Cardiac muscle cell (in vitro differentiated cells and primary cell): ENCODE measurements at regions not wholly inside any gene's neighbourhood (a gene's known extent, or its start where the extent isn't known, plus 50 kb on each side); places are given as distances from the start of the nearest gene placed in this dataset.
A peak's percentile ranks its signal among the peaks of the same experiment; 100 is the strongest.

Experiments
- DNase-seq, 2 donors: peaks; one replicate each; pipeline versions ENCODE4 v3.0.0 to v3.0.0-alpha.2; 2010 to 2017; ENCODE audit warnings: low read depth in 1 of 2, low spot score in 1 of 2
- H3K27ac ChIP-seq: fragments of 200-600 bp; sonication (generic); 2 replicates; pipeline ENCODE4 v1.5.1; 2016
- H3K27me3 ChIP-seq: fragments of 200-600 bp; sonication (generic); 2 replicates; pipeline ENCODE4 v1.6.0; 2016; ENCODE audit warnings: control low read depth
- H3K36me3 ChIP-seq: fragments of 200-600 bp; sonication (generic); 2 replicates; pipeline ENCODE4 v1.5.1; 2016; ENCODE audit warnings: control low read depth
- H3K4me1 ChIP-seq: fragments of 200-600 bp; sonication (generic); 2 replicates; pipeline ENCODE4 v1.8.1; 2017; ENCODE audit warnings: low read depth, mild to moderate bottlenecking, mixed run types
- H3K4me3 ChIP-seq: fragments of 200-600 bp; sonication (generic); 2 replicates; pipeline ENCODE4 v1.5.1; 2016; ENCODE audit warnings: mild to moderate bottlenecking
- H3K9me3 ChIP-seq: fragments of 200-600 bp; sonication (generic); 2 replicates; pipeline ENCODE4 v1.5.1; 2017; ENCODE audit warnings: low read depth, mild to moderate bottlenecking, control low read depth
- TF ChIP-seq, protein P1 (sequence below): IDR thresholded peaks from 2 replicates; pipeline ENCODE4 v1.5.1; 2012; ENCODE audit warnings: low read depth, mild to moderate bottlenecking, low read length

DNA sequence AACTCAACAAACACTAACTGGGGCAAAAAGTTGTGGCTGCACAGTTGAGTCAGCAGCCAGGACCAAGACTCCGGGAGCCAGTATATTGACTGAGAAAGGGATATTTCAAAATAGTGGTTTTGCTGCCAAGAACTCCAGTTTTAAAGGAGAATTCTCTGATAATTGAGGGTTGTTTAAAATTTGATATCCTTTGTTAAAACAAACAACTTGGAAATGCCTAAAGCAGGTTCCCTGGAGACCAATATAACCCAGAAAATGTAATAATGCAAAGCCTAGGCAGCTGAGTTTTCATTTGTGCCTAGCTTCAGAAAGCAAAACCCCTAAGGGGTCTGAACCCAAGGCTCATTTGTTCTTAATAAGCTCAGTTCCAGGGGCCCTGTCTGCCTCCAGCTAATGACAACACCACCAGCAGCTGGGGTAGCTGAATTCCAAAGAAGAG, 311.7 kb upstream of the CCDC196 start:
- Histone ChIP-seq H3K9me3 (no peaks in the 10 kb centered on the region), H3K4me3 (no peak overlapping the region), H3K27me3 (no peaks in the 10 kb centered on the region), H3K36me3 (no peaks in the 10 kb centered on the region), H3K4me1 (no peaks in the 10 kb centered on the region), H3K27ac (no peak overlapping the region)
- DNase-seq, result peak in 1 of 2 donors; percentile 55
- TF ChIP-seq, protein P1, sequence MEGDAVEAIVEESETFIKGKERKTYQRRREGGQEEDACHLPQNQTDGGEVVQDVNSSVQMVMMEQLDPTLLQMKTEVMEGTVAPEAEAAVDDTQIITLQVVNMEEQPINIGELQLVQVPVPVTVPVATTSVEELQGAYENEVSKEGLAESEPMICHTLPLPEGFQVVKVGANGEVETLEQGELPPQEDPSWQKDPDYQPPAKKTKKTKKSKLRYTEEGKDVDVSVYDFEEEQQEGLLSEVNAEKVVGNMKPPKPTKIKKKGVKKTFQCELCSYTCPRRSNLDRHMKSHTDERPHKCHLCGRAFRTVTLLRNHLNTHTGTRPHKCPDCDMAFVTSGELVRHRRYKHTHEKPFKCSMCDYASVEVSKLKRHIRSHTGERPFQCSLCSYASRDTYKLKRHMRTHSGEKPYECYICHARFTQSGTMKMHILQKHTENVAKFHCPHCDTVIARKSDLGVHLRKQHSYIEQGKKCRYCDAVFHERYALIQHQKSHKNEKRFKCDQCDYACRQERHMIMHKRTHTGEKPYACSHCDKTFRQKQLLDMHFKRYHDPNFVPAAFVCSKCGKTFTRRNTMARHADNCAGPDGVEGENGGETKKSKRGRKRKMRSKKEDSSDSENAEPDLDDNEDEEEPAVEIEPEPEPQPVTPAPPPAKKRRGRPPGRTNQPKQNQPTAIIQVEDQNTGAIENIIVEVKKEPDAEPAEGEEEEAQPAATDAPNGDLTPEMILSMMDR, result no peak

DNA sequence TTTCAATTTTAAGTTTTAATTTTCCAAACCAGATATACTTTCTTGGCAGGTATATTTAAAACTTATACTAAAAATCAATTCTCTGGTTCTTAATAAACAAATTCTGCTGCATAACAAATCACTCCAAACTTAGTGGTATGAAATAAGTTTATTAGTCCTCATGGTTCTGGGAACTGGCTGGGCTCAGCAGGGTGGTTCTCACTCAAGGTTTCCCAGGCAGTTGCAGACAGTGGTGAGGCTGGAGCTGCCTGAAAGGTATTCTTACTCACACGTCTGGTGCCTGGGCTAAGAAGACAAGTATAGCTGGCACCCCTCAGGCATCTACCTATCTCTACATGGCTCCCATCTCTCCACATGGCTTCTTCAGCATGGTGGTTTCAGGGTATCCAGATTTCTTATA, 308.2 kb upstream of the CCDC196 start:
- no peaks in the 10 kb centered on the region for H3K4me1 ChIP-seq
- TF ChIP-seq, protein P1, result no peak

DNA sequence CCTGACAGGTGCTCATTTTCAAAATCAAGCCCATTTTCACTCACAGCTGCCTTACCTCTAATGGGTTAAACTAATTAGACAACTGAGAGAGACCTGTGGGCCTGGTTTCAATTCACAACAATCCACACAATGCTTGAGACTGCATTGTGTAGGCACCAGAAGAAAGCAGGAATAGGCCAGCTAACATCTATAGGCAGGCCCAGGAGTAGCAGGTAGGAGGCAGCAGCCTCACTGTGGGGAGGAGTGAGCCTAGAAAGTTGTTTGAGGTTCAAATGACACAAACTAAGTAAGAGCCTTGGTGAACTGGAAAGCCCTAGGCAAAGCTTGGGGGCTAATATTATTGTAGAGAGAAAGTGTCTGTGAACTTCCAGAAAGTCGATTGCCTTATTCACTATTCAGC, 289.5 kb upstream of the CCDC196 start:
- Histone ChIP-seq H3K27me3 (no peaks in the 10 kb centered on the region), H3K36me3 (no peaks in the 10 kb centered on the region), H3K27ac (no peak overlapping the region), H3K9me3 (no peaks in the 10 kb centered on the region), H3K4me1 (no peaks in the 10 kb centered on the region), H3K4me3 (no peak overlapping the region)
- DNase-seq, result no peak
- TF ChIP-seq, protein P1, result no peak

More for the DNA sequence above, 308.2 kb upstream of the CCDC196 start:
- no peak for DNase-seq
- H3K36me3 ChIP-seq, result no peaks in the 10 kb centered on the region
- H3K27ac ChIP-seq, result no peak overlapping the region
- H3K9me3 ChIP-seq, result no peaks in the 10 kb centered on the region
- no peaks in the 10 kb centered on the region for H3K27me3 ChIP-seq
- H3K4me3 ChIP-seq, result no peak overlapping the region

DNA sequence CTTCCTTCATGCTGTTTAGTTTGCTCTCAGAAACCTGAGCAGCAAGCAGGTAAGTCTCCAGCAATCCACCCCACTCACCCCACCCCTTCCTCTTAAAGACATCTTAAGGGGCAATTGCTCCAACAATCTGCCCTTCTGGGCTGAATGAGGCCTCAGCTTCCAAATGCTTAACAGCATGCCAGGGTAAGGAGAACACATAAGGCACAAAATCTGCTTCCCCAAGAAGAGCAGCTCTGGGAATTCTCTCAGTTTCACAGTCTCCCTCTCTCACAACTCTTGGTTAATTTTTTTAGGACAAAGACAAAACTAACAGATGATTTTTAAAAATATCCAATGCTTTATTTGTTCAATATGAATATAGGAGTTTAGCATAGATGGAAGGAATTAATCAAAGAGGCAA, 288.9 kb upstream of the CCDC196 start:
- no peak for DNase-seq
- Histone ChIP-seq H3K36me3 (no peaks in the 10 kb centered on the region), H3K4me1 (no peaks in the 10 kb centered on the region), H3K4me3 (no peak overlapping the region), H3K27me3 (no peaks in the 10 kb centered on the region), H3K9me3 (no peaks in the 10 kb centered on the region), H3K27ac (no peak overlapping the region)
- TF ChIP-seq, protein P1, result no peak

DNA sequence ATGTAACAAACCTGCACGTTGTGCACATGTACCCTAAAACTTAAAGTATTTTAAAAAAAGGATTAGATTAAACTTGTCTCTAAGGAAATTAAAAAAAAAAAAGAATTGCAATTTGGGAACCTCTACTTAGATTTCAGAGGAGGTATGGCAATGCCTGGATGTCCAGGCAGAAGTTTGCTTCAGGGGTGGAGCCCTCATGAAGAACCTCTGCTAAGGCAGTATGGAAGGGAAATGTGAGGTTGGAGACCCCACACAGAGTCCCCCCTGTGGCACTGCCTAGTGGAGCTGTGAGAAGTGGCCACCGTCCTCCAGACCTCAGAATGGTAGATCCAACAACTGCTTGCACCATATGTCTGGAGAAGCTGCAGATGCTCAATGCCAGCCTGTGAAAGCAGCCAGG, 279.6 kb upstream of the CCDC196 start:
- no peaks in the 10 kb centered on the region for H3K36me3 ChIP-seq
- DNase-seq, result no peak
- TF ChIP-seq, protein P1, result no peak
- no peak overlapping the region for H3K27ac ChIP-seq
- H3K4me1 ChIP-seq, result no peaks in the 10 kb centered on the region
- no peak overlapping the region for H3K4me3 ChIP-seq
- H3K27me3 ChIP-seq, result no peaks in the 10 kb centered on the region
- H3K9me3 ChIP-seq, result no peaks in the 10 kb centered on the region

DNA sequence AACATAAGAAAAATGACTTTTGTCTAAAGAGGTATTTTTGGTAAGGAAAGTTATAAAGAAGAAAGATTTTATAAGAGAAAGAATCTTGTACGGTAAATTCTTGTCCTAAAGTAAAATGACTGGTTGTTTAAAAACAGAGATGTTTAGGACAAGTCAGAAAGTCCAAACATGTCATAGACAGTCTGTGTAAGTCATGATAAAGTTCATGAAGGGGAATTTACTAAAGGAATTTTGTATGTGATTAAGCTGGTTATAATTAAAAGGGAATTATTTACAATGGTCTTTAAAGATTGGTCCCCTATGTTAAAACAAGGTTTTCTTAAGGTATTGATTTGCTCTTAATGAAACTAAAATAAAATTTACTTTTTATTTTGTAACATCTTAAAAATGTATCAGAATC, 269.4 kb upstream of the CCDC196 start:
- no peak for DNase-seq
- Histone ChIP-seq H3K4me3 (no peak overlapping the region), H3K9me3 (no peaks in the 10 kb centered on the region)

More for the DNA sequence above, 269.4 kb upstream of the CCDC196 start:
- Histone ChIP-seq H3K27me3 (no peaks in the 10 kb centered on the region), H3K27ac (no peak overlapping the region), H3K36me3 (no peaks in the 10 kb centered on the region), H3K4me1 (no peaks in the 10 kb centered on the region)
- TF ChIP-seq, protein P1, result no peak
